Ovary (tissue), 7 donors: ENCODE measurements at regions not wholly inside any gene's neighbourhood (a gene's known extent, or its start where the extent isn't known, plus 50 kb on each side); places are given as distances from the start of the nearest gene placed in this dataset.

Experiments used
- DNase-seq, 5 donors: peaks; one replicate each; pipeline ENCODE4 v3.0.0-alpha.2; 2019 to 2020
- H3K27ac ChIP-seq, 2 donors: fragments of 200-600 bp; one replicate each; pipeline versions ENCODE4 v1.5.1 to v1.8.0; 2019 to 2022
- H3K27me3 ChIP-seq: fragments of 200-600 bp; one replicate; pipeline ENCODE4 v1.8.0; 2022
- H3K36me3 ChIP-seq: fragments of 200-600 bp; sonication (generic); one replicate; pipeline ENCODE4 v1.5.1; 2019
- H3K4me1 ChIP-seq: one replicate; pipeline ENCODE4 v1.8.1; 2013; ENCODE audit warnings: mild to moderate bottlenecking, moderate library complexity; ENCODE audit not compliant: insufficient read depth
- H3K4me3 ChIP-seq: fragments of 200-600 bp; sonication (generic); one replicate; pipeline ENCODE4 v1.5.1; 2017
- H3K9me3 ChIP-seq, 2 donors: fragments of 200-600 bp in 1 of 2; sonication (generic) in 1 of 2; one replicate each; pipeline versions ENCODE4 v1.5.1 to v1.8.1; 2013 to 2019; ENCODE audit warnings: mild to moderate bottlenecking in 1 of 2, moderate library complexity in 1 of 2
- CTCF ChIP-seq, 3 donors: fragments of 450-650 bp in 2 of 3; fragments of 200-600 bp in 1 of 3; IDR thresholded peaks; one replicate each; pipeline versions ENCODE4 v1.5.1 to v1.8.0; 2016 to 2022; ENCODE audit warnings: antibody characterized with exemption in 3 of 3, mild to moderate bottlenecking in 1 of 3
- EP300 ChIP-seq: sonication (generic); formaldehyde crosslinking; IDR thresholded peaks from one replicate; pipeline ENCODE4 v1.6.1; 2017; ENCODE audit warnings: antibody characterized with exemption
- POLR2A ChIP-seq: fragments of 450-650 bp; IDR thresholded peaks from one replicate; pipeline ENCODE4 v1.6.1; 2017; ENCODE audit warnings: antibody characterized with exemption, mild to moderate bottlenecking, moderate library complexity
- WGBS, 3 donors: extraction: QIAGEN DNeasy Blood & Tissue Kit in 1 of 3; methylation state at CpG; one replicate each; pipeline versions ENCODE4 v1.1.5 to v1.1.7; 2013 to 2017; 5-methylcytosine and 5-hydroxymethylcytosine counted together
- intact Hi-C, 4 donors: fragments of 100-400 bp; cut with DNase I; formaldehyde crosslinking; loops; one replicate each; pipeline versions ENCODE4 v1.11.0 to v1.15.1; 2022 to 2023
- donor health status: DM: no; HTN: no; CAD: no; lungs with moderate emphysema.
- donor health status: DM: no; HTN: no; CAD: no.
- donor health status: Bipolar disorder and iron deficiency.
- donor health status: DM: no; HTN: no; CAD: no.
- donor health status: DM: yes; HTN: yes; CAD: no.

GRCh38 chr12:77571127-77571526, 259.6 kb upstream of the NAV3 start:
- intact Hi-C loops = no loop called here
- 92 to 96% (median 93%) methylated on average over 4 of the region's 4 CpGs for WGBS, 3 donors
- H3K36me3 ChIP-seq = no peaks in the 10 kb centered on the region

GRCh38 chr12:77569876-77570275, 260.8 kb upstream of the NAV3 start:
- H3K36me3 ChIP-seq = no peaks in the 10 kb centered on the region
- H3K27ac ChIP-seq = no peak overlapping the region
- intact Hi-C loops = no loop called here
- H3K4me3 ChIP-seq = no peak overlapping the region
- H3K4me1 ChIP-seq = peaks cover 2% of the 10 kb centered on the region
- TF ChIP-seq CTCF (IDR thresholded peaks at IDR 0.05) (no peak), POLR2A (no peak), EP300 (no peak)
- H3K27me3 ChIP-seq = no peaks in the 10 kb centered on the region
- DNase-seq = no peak
- 53 to 88% (median 80%) methylated on average over 3 of the region's 3 CpGs for WGBS, 3 donors
- H3K9me3 ChIP-seq = no peaks in the 10 kb centered on the region

More at GRCh38 chr12:77571127-77571526, 259.6 kb upstream of the NAV3 start:
- no peaks in the 10 kb centered on the region for H3K27me3 ChIP-seq
- peaks cover 2% of the 10 kb centered on the region for H3K4me1 ChIP-seq
- H3K4me3 ChIP-seq = no peak overlapping the region
- H3K27ac ChIP-seq = no peak overlapping the region
- no peak for TF ChIP-seq CTCF (IDR thresholded peaks at IDR 0.05)
- DNase-seq = no peak
- no peaks in the 10 kb centered on the region for H3K9me3 ChIP-seq

- H3K36me3 ChIP-seq = no peaks in the 10 kb centered on the region
- 81 to 90% (median 90%) methylated on average over 6 of the region's 6 CpGs for WGBS, 3 donors
Measured at GRCh38 chr12:77560714-77561113, 270.0 kb upstream of the NAV3 start.

GRCh38 chr12:77559400-77560074, 271.2 kb upstream of the NAV3 start:
- H3K27me3 ChIP-seq = no peaks in the 10 kb centered on the region
- intact Hi-C loops = no loop called here
- no peak for DNase-seq
- TF ChIP-seq CTCF (IDR thresholded peaks at IDR 0.05) = no peak
- no peak for TF ChIP-seq POLR2A
- TF ChIP-seq EP300 = no peak
- no peaks in the 10 kb centered on the region for H3K4me1 ChIP-seq
- H3K27ac ChIP-seq = no peak overlapping the region
- H3K4me3 ChIP-seq = no peak overlapping the region
- H3K36me3 ChIP-seq = no peaks in the 10 kb centered on the region
- no peaks in the 10 kb centered on the region for H3K9me3 ChIP-seq
- 87 to 95% (median 89%) methylated on average over 12 of the region's 12 CpGs for WGBS, 3 donors

More at GRCh38 chr12:77560714-77561113, 270.0 kb upstream of the NAV3 start:
- DNase-seq = no peak
- no peaks in the 10 kb centered on the region for H3K4me1 ChIP-seq
- no peaks in the 10 kb centered on the region for H3K27me3 ChIP-seq
- intact Hi-C loops = no loop called here
- no peak overlapping the region for H3K4me3 ChIP-seq
- no peak for TF ChIP-seq CTCF (IDR thresholded peaks at IDR 0.05)
- no peak for TF ChIP-seq EP300
- TF ChIP-seq POLR2A = no peak
- H3K9me3 ChIP-seq = no peaks in the 10 kb centered on the region
- no peak overlapping the region for H3K27ac ChIP-seq
